ENCODE measurements at regions not wholly inside any gene's neighbourhood (a gene's known extent, or its start where the extent isn't known, plus 50 kb on each side); places are given as distances from the start of the nearest gene placed in this dataset.

DNA sequence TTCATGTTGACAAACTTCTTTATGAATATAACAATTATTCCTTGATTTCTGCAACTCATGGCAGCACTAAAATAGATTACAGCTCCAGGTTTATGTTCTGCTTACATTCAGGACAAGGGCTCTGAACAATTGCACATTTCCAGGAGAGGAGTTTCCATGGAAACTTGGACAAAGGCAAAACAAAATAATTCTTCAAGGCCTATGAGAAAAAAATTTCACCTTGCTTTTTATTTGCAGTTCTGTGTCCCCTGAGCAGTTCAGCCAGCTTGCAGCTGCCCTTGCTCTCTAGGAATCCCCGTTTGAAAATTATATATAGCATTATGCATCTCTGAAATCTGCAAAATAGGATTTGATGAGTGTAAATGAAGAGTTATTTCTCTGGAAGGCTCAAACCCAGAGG lies 71.7 kb downstream of the ARL4A start:
- DNase-seq, result peak; percentile 30
- H3K36me3 ChIP-seq (ENCODE audit: low read depth), result no peaks in the 10 kb centered on the region
- H3K9me2 ChIP-seq (ENCODE audit: insufficient read depth), result no peaks in the 10 kb centered on the region
- no peak overlapping the region for H3K27ac ChIP-seq
- no peak overlapping the region for H2AFZ ChIP-seq
- TF ChIP-seq EZH2 (IDR thresholded peaks at IDR 0.05; ENCODE audit: insufficient read depth, poor library complexity, severe bottlenecking) (no peak), EZH2phosphoT487 (IDR thresholded peaks at IDR 0.05; ENCODE audit: insufficient read depth, low read depth) (no peak)
- no peaks in the 10 kb centered on the region for H3K9me3 ChIP-seq (ENCODE audit: low read depth)
- H3K4me2 ChIP-seq (ENCODE audit: unreplicated experiment), result no peak overlapping the region
- H3K4me3 ChIP-seq, result no peak overlapping the region
- 30 to 31% methylated on average over 1 of the region's 1 CpG for WGBS, 2 experiments (ENCODE audit: low coverage in 1 of 2, low lambda C conversion rate in 2 of 2, missing lambda C conversion rate in 2 of 2)
- peaks cover 22% of the 10 kb centered on the region for H3K4me1 ChIP-seq (ENCODE audit: insufficient read depth)
- in situ Hi-C loops (cut with MboI), result no loop called here
- H3F3A ChIP-seq (ENCODE audit: insufficient read depth), result peaks cover 19% of the 10 kb centered on the region
- no peaks in the 10 kb centered on the region for H3K27me3 ChIP-seq (replicated peaks; ENCODE audit: insufficient read depth)
- no peaks in the 10 kb centered on the region for H3K79me2 ChIP-seq (ENCODE audit: insufficient read depth)
- H4K20me1 ChIP-seq (ENCODE audit: insufficient read depth), result no peaks in the 10 kb centered on the region
- H3K9ac ChIP-seq, result no peak overlapping the region

- Histone ChIP-seq H3K9me3 (ENCODE audit: low read depth) (no peaks in the 10 kb centered on the region), H3F3A (ENCODE audit: insufficient read depth) (peaks cover 34% of the 10 kb centered on the region), H3K36me3 (ENCODE audit: low read depth) (no peaks in the 10 kb centered on the region), H3K4me1 (ENCODE audit: insufficient read depth) (peaks cover 35% of the 10 kb centered on the region), H3K27ac (no peak overlapping the region), H3K9ac (no peak overlapping the region), H2AFZ (0 out of 2 replicates have a peak overlapping the region, but pooled peaks have one; percentile 15), H3K9me2 (ENCODE audit: insufficient read depth) (no peaks in the 10 kb centered on the region), H3K79me2 (ENCODE audit: insufficient read depth) (no peaks in the 10 kb centered on the region), H3K4me3 (no peak overlapping the region), H3K27me3 (replicated peaks; ENCODE audit: insufficient read depth) (no peaks in the 10 kb centered on the region), H4K20me1 (ENCODE audit: insufficient read depth) (no peaks in the 10 kb centered on the region), H3K4me2 (ENCODE audit: unreplicated experiment) (no peak overlapping the region)
- in situ Hi-C loops (cut with MboI), result no loop called here
- DNase-seq, result no peak
- WGBS, 2 experiments (ENCODE audit: low coverage in 1 of 2, low lambda C conversion rate in 2 of 2, missing lambda C conversion rate in 2 of 2), result 82 to 84% methylated on average over 4 of the region's 4 CpGs
- TF ChIP-seq EZH2 (IDR thresholded peaks at IDR 0.05; ENCODE audit: insufficient read depth, poor library complexity, severe bottlenecking) (no peak), EZH2phosphoT487 (IDR thresholded peaks at IDR 0.05; ENCODE audit: insufficient read depth, low read depth) (no peak)
Observed at GRCh38 chr7:12761111-12761510, 73.7 kb downstream of the ARL4A start.

- Histone ChIP-seq H3K9me3 (ENCODE audit: low read depth) (no peaks in the 10 kb centered on the region), H3K9ac (no peak overlapping the region), H3K4me1 (ENCODE audit: insufficient read depth) (peaks cover 37% of the 10 kb centered on the region), H3K27me3 (replicated peaks; ENCODE audit: insufficient read depth) (no peaks in the 10 kb centered on the region), H4K20me1 (ENCODE audit: insufficient read depth) (no peaks in the 10 kb centered on the region), H3K79me2 (ENCODE audit: insufficient read depth) (no peaks in the 10 kb centered on the region), H3K27ac (no peak overlapping the region), H3K4me3 (no peak overlapping the region), H3K4me2 (ENCODE audit: unreplicated experiment) (no peak overlapping the region), H3F3A (ENCODE audit: insufficient read depth) (peaks cover 32% of the 10 kb centered on the region), H2AFZ (no peak overlapping the region), H3K9me2 (ENCODE audit: insufficient read depth) (no peaks in the 10 kb centered on the region), H3K36me3 (ENCODE audit: low read depth) (no peaks in the 10 kb centered on the region)
- TF ChIP-seq EZH2 (IDR thresholded peaks at IDR 0.05; ENCODE audit: insufficient read depth, poor library complexity, severe bottlenecking) (no peak), EZH2phosphoT487 (IDR thresholded peaks at IDR 0.05; ENCODE audit: insufficient read depth, low read depth) (no peak)
- WGBS, 2 experiments (ENCODE audit: low coverage in 1 of 2, low lambda C conversion rate in 2 of 2, missing lambda C conversion rate in 2 of 2), result 88 to 92% methylated on average over 4 of the region's 4 CpGs
- in situ Hi-C loops (cut with MboI), result no loop called here
- no peak for DNase-seq
Observed at GRCh38 chr7:12761691-12762090, 74.3 kb downstream of the ARL4A start.

- in situ Hi-C loops (cut with MboI), result no loop called here
- H3K4me3 ChIP-seq, result no peak overlapping the region
- H2AFZ ChIP-seq, result 0 out of 2 replicates have a peak overlapping the region, but pooled peaks have one; percentile 5
- H3K27ac ChIP-seq, result no peak overlapping the region
- WGBS, 2 experiments (ENCODE audit: low coverage in 1 of 2, low lambda C conversion rate in 2 of 2, missing lambda C conversion rate in 2 of 2), result 89 to 94% methylated on average over 2 of the region's 2 CpGs
- H3K27me3 ChIP-seq (replicated peaks; ENCODE audit: insufficient read depth), result no peaks in the 10 kb centered on the region
- TF ChIP-seq EZH2 (IDR thresholded peaks at IDR 0.05; ENCODE audit: insufficient read depth, poor library complexity, severe bottlenecking) (no peak), EZH2phosphoT487 (IDR thresholded peaks at IDR 0.05; ENCODE audit: insufficient read depth, low read depth) (no peak)
- no peak overlapping the region for H3K9ac ChIP-seq
- no peaks in the 10 kb centered on the region for H3K9me2 ChIP-seq (ENCODE audit: insufficient read depth)
- H3K9me3 ChIP-seq (ENCODE audit: low read depth), result no peaks in the 10 kb centered on the region
- H3K4me1 ChIP-seq (ENCODE audit: insufficient read depth), result peaks cover 29% of the 10 kb centered on the region
- DNase-seq, result no peak
- no peaks in the 10 kb centered on the region for H4K20me1 ChIP-seq (ENCODE audit: insufficient read depth)
- 0 out of 2 replicates have a peak, but pooled peaks cover 19% of the 10 kb centered on the region for H3F3A ChIP-seq (ENCODE audit: insufficient read depth)
- no peaks in the 10 kb centered on the region for H3K79me2 ChIP-seq (ENCODE audit: insufficient read depth)
- no peaks in the 10 kb centered on the region for H3K36me3 ChIP-seq (ENCODE audit: low read depth)
- H3K4me2 ChIP-seq (ENCODE audit: unreplicated experiment), result no peak overlapping the region
Observed at GRCh38 chr7:12764458-12764891, 77.0 kb downstream of the ARL4A start.

All from GM23248 (cell line).